Right kidney (tissue), 1 donor: ENCODE measurements at regions not wholly inside any gene's neighbourhood (a gene's known extent, or its start where the extent isn't known, plus 50 kb on each side); places are given as distances from the start of the nearest gene placed in this dataset.

Experiments used
- DNase-seq: peaks from one replicate; pipeline ENCODE4 v3.0.0-alpha.2; 2016

GRCh38 chr10:1933215-1933614, 195.9 kb upstream of the ADARB2 start:
- DNase-seq = no peak

GRCh38 chr10:1932692-1933094, 195.4 kb upstream of the ADARB2 start:
- no peak for DNase-seq

- DNase-seq = no peak
Measured at GRCh38 chr10:1928606-1929005, 191.3 kb upstream of the ADARB2 start.

- no peak for DNase-seq
Measured at GRCh38 chr10:1923998-1924397, 186.7 kb upstream of the ADARB2 start.

- DNase-seq = no peak
Measured at GRCh38 chr10:1923586-1923985, 186.3 kb upstream of the ADARB2 start.

GRCh38 chr10:1920941-1921340, 183.6 kb upstream of the ADARB2 start:
- DNase-seq = no peak

GRCh38 chr10:1920127-1920526, 182.8 kb upstream of the ADARB2 start:
- DNase-seq = no peak

- no peak for DNase-seq
Measured at GRCh38 chr10:1911771-1912170, 174.4 kb upstream of the ADARB2 start.

- DNase-seq = no peak
Measured at GRCh38 chr10:1903982-1904381, 166.7 kb upstream of the ADARB2 start.

- no peak for DNase-seq
Measured at GRCh38 chr10:1896153-1896552, 158.8 kb upstream of the ADARB2 start.

- DNase-seq = no peak
Measured at GRCh38 chr10:1895691-1896090, 158.4 kb upstream of the ADARB2 start.

GRCh38 chr10:1894912-1895311, 157.6 kb upstream of the ADARB2 start:
- no peak for DNase-seq

- DNase-seq = no peak
Measured at GRCh38 chr10:1893941-1894340, 156.6 kb upstream of the ADARB2 start.

- no peak for DNase-seq
Measured at GRCh38 chr10:1886039-1886438, 148.7 kb upstream of the ADARB2 start.

GRCh38 chr10:1882728-1883127, 145.4 kb upstream of the ADARB2 start:
- DNase-seq = no peak

- no peak for DNase-seq
Measured at GRCh38 chr10:1882180-1882579, 144.9 kb upstream of the ADARB2 start.

- no peak for DNase-seq
Measured at GRCh38 chr10:1881636-1882035, 144.3 kb upstream of the ADARB2 start.

- DNase-seq = no peak
Measured at GRCh38 chr10:1874533-1874932, 137.2 kb upstream of the ADARB2 start.

- no peak for DNase-seq
Measured at GRCh38 chr10:1873661-1874315, 136.5 kb upstream of the ADARB2 start.

GRCh38 chr10:1872151-1872726, 134.9 kb upstream of the ADARB2 start:
- no peak for DNase-seq

GRCh38 chr10:1870491-1870890, 133.2 kb upstream of the ADARB2 start:
- no peak for DNase-seq

- DNase-seq = no peak
Measured at GRCh38 chr10:1869861-1870260, 132.5 kb upstream of the ADARB2 start.

- DNase-seq = no peak
Measured at GRCh38 chr10:1860351-1860750, 123.0 kb upstream of the ADARB2 start.

- DNase-seq = no peak
Measured at GRCh38 chr10:1858547-1858946, 121.2 kb upstream of the ADARB2 start.

- no peak for DNase-seq
Measured at GRCh38 chr10:1858048-1858447, 120.7 kb upstream of the ADARB2 start.
